SK-N-DZ (cell line): ENCODE measurements at regions not wholly inside any gene's neighbourhood (a gene's known extent, or its start where the extent isn't known, plus 50 kb on each side); places are given as distances from the start of the nearest gene placed in this dataset.
"Not testable (repeated sequence)": the region's sequence is repeated elsewhere in the genome, so short reads cannot be mapped to it uniquely, and the experiment has no call there.

ENCODE experiments used
- DNase-seq: peaks from one replicate; pipeline ENCODE4 v3.0.0-alpha.2; 2015; ENCODE audit warnings: low spot score

GRCh38 chr6:95865857-95866256 is 149.9 kb upstream of the FUT9 start:
- no peak for DNase-seq

- peak; percentile 35 for DNase-seq
Observed at GRCh38 chr6:95866732-95867131, 149.0 kb upstream of the FUT9 start.

- no peak for DNase-seq
Observed at GRCh38 chr6:95867205-95867604, 148.6 kb upstream of the FUT9 start.

- no peak for DNase-seq
Observed at GRCh38 chr6:95877480-95877879, 138.3 kb upstream of the FUT9 start.

- DNase-seq, result no peak
Observed at GRCh38 chr6:95879856-95880255, 135.9 kb upstream of the FUT9 start.

GRCh38 chr6:95882371-95882770 is 133.4 kb upstream of the FUT9 start:
- DNase-seq, result no peak

DNA sequence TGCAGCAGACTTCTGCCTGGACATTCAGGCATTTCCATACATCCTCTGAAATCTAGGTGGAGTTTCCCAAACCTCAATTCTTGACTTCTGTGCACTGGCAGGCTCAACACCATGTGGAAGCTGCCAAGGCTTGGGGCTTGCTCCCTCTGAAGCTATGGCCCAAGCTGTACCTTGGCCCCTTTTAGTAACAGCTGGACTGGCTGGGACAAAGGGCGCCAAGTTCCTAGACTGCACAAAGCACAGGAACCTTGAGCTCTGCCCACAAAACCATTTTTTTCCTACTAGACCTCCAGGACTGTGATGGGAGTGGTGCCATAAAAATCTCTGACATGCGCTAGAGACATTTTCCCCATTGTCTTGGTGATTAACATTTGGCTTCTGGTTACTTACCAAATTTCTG is 127.1 kb upstream of the FUT9 start:
- DNase-seq, result not testable (repeated sequence)

- peak; percentile 2 for DNase-seq
Observed at GRCh38 chr6:95905132-95905531, 110.6 kb upstream of the FUT9 start.

GRCh38 chr6:95917034-95917433 is 98.7 kb upstream of the FUT9 start:
- DNase-seq, result no peak

DNA sequence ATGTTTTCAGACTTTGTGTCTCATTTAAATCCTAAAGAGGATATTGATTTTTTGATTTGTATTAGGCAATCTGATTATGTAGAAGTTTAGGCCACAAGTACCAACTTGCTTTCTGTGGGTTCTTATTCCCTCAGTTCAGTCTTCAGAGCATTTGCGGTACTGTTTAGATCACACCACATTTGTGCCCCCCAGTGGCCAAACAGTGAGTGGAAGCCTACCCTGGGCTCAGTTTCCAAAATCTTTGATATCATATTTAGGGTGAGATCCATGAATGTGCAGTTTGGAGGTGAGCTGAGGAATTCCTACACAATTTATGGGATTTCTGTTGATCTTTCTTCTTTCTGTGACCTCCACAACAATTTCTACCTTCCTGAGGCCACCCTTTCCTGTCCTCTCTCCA is 92.3 kb upstream of the FUT9 start:
- peak; percentile 13 for DNase-seq

- DNase-seq, result no peak
Observed at GRCh38 chr6:95935736-95936135, 80.0 kb upstream of the FUT9 start.

DNA sequence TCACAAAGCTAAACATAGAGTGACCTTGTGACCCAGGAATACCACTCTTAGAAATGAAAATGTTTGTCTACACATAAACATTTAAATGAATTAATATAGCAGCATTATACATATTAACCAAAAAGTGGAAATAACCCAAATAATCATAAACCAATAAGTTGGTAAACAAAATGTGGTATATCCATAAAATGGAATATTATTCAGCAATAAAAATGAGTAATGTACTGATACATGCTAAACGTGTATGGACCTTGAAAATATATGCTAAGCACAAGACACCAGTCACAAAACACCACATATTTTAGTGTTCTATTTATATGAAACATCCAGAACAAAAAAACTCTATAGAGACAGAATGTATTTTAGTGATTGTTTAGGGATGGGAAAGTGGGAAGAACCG is 68.9 kb upstream of the FUT9 start:
- DNase-seq, result no peak

- DNase-seq, result no peak
Observed at GRCh38 chr6:95948324-95948723, 67.5 kb upstream of the FUT9 start.

GRCh38 chr6:95949985-95950384 is 65.8 kb upstream of the FUT9 start:
- DNase-seq, result no peak

GRCh38 chr6:95958686-95959085 is 57.1 kb upstream of the FUT9 start:
- DNase-seq, result no peak

GRCh38 chr6:95959261-95959660 is 56.5 kb upstream of the FUT9 start:
- DNase-seq, result no peak
